Activated naive CD4-positive, alpha-beta T cell treated with anti-CD3 and anti-CD28 coated beads, Interleukin-2, amount 50 U/mL, for 24 hours (primary cell): ENCODE measurements at regions not wholly inside any gene's neighbourhood (a gene's known extent, or its start where the extent isn't known, plus 50 kb on each side); places are given as distances from the start of the nearest gene placed in this dataset.

Experiments
- H3K27ac Mint-ChIP-seq: one replicate; pipeline ENCODE4 v1.8.0; 2021; ENCODE audit warnings: mild to moderate bottlenecking, mixed read lengths
- H3K27me3 Mint-ChIP-seq: one replicate; pipeline ENCODE4 v1.8.0; 2021; ENCODE audit warnings: mixed read lengths
- H3K36me3 Mint-ChIP-seq: one replicate; pipeline ENCODE4 v1.8.0; 2021; ENCODE audit warnings: mixed read lengths
- H3K4me1 Mint-ChIP-seq: one replicate; pipeline ENCODE4 v1.8.0; 2021; ENCODE audit warnings: mixed read lengths
- H3K4me3 Mint-ChIP-seq: one replicate; pipeline ENCODE4 v1.8.0; 2021; ENCODE audit warnings: mild to moderate bottlenecking, mixed read lengths
- H3K9me3 Mint-ChIP-seq: one replicate; pipeline ENCODE4 v1.8.0; 2021; ENCODE audit warnings: mixed read lengths

DNA sequence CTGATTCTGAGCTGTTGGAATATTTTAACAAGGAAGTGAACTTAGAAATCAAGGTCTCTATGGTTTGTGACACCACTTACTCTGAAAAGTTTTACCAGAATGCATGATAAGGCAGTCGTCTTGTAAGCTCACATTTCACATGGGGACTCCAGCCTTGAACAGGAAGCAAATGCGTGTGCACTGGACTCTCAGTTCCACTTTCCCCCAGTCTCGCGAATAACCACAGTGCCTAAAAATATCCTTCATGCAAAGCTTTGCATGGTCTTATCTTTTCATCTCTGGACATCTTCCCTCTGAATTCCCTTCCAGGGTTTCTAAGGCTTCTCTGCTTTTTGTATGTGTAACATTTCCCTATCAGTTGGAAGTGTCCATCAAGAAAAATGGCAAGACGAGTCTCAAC is 581.8 kb downstream of the NLGN4X start:
- Mint-ChIP-seq H3K9me3 (no peaks in the 10 kb centered on the region), H3K27ac (no peak overlapping the region), H3K36me3 (no peaks in the 10 kb centered on the region), H3K4me1 (no peaks in the 10 kb centered on the region), H3K27me3 (no peaks in the 10 kb centered on the region), H3K4me3 (no peak overlapping the region)

DNA sequence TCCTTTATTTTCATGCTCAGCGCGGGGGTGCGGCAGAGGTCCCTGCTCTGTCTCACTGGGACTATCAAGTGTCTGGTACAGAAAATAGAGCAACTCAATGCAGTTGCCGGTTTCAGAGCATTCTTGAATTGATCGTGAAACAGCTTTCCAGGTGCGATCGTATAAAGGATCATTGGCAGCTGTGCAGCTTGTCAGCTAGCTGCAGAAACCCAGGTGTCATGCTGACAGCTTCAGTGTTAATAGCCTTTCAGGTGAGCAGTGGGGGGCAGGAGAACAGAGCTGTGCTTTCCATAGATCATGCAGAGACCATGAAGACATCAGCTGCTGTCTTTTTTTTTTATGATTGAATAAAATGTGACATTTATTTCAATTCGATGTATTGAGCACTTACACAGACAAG is 583.9 kb downstream of the NLGN4X start:
- H3K27ac Mint-ChIP-seq: no peak overlapping the region
- no peaks in the 10 kb centered on the region for H3K36me3 Mint-ChIP-seq
- H3K4me3 Mint-ChIP-seq: no peak overlapping the region
- no peaks in the 10 kb centered on the region for H3K27me3 Mint-ChIP-seq
- H3K9me3 Mint-ChIP-seq: no peaks in the 10 kb centered on the region
- H3K4me1 Mint-ChIP-seq: no peaks in the 10 kb centered on the region

DNA sequence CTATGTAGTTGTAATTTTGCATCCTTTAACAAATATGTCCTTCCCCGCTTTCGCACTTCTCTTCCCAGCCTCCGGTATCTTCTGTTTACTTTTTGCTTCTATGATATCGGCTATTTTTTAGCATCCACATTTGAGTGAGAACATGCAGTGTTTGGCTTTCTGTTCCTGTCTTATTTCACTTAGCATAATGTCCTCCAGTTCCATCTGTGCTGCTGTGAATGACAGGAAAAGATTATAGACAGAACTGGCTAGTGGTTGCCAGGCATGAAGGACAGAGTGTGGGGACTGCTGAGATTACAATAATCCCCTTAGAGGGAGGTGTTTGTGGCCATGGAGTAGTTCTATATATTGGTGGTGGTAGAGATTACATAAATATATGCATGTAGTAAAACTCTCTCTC is 588.6 kb downstream of the NLGN4X start:
- no peaks in the 10 kb centered on the region for H3K27me3 Mint-ChIP-seq
- no peak overlapping the region for H3K27ac Mint-ChIP-seq
- no peaks in the 10 kb centered on the region for H3K36me3 Mint-ChIP-seq
- no peak overlapping the region for H3K4me3 Mint-ChIP-seq
- no peaks in the 10 kb centered on the region for H3K4me1 Mint-ChIP-seq
- H3K9me3 Mint-ChIP-seq: no peaks in the 10 kb centered on the region

GRCh38 chrX:5638572-5638971 is 590.1 kb downstream of the NLGN4X start:
- H3K4me1 Mint-ChIP-seq: no peaks in the 10 kb centered on the region
- no peak overlapping the region for H3K4me3 Mint-ChIP-seq
- no peaks in the 10 kb centered on the region for H3K9me3 Mint-ChIP-seq
- no peaks in the 10 kb centered on the region for H3K27me3 Mint-ChIP-seq
- no peaks in the 10 kb centered on the region for H3K36me3 Mint-ChIP-seq
- H3K27ac Mint-ChIP-seq: no peak overlapping the region

DNA sequence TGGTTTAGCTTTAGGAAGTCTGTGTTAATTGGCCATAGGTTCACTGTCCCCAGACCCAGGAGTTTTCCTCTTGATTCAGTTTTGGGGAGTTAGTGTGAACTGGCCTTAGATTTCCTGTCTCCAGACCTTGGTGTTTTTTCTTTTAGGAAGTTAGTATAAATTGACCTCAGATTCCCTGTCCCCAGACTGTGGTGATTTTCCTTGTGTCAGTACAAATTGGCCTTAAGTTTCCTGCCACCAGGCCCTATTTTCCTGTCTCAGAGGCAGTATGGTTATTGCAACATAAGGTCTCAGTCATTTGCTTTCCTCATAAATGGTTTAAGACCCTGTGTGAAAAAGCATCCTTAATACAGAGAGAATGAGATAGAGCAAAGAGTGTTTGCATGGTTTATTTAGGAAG is 595.8 kb downstream of the NLGN4X start:
- Mint-ChIP-seq H3K4me1 (no peaks in the 10 kb centered on the region), H3K36me3 (no peaks in the 10 kb centered on the region), H3K27me3 (no peaks in the 10 kb centered on the region), H3K27ac (no peak overlapping the region), H3K9me3 (no peaks in the 10 kb centered on the region), H3K4me3 (no peak overlapping the region)

- no peaks in the 10 kb centered on the region for H3K27me3 Mint-ChIP-seq
- H3K36me3 Mint-ChIP-seq: no peaks in the 10 kb centered on the region
- no peak overlapping the region for H3K4me3 Mint-ChIP-seq
- no peaks in the 10 kb centered on the region for H3K9me3 Mint-ChIP-seq
- no peak overlapping the region for H3K27ac Mint-ChIP-seq
- no peaks in the 10 kb centered on the region for H3K4me1 Mint-ChIP-seq
Observed at GRCh38 chrX:5632061-5632614, 596.5 kb downstream of the NLGN4X start.

- Mint-ChIP-seq H3K4me1 (no peaks in the 10 kb centered on the region), H3K27ac (no peak overlapping the region), H3K9me3 (no peaks in the 10 kb centered on the region), H3K36me3 (no peaks in the 10 kb centered on the region), H3K4me3 (no peak overlapping the region), H3K27me3 (no peaks in the 10 kb centered on the region)
Observed at GRCh38 chrX:5617666-5618065, 611.0 kb downstream of the NLGN4X start.

GRCh38 chrX:5595570-5595969 is 633.1 kb downstream of the NLGN4X start:
- Mint-ChIP-seq H3K4me1 (no peaks in the 10 kb centered on the region), H3K4me3 (no peak overlapping the region), H3K36me3 (no peaks in the 10 kb centered on the region), H3K27ac (no peak overlapping the region), H3K9me3 (no peaks in the 10 kb centered on the region), H3K27me3 (no peaks in the 10 kb centered on the region)

- Mint-ChIP-seq H3K4me3 (no peak overlapping the region), H3K27ac (no peak overlapping the region), H3K36me3 (no peaks in the 10 kb centered on the region)
Observed at GRCh38 chrX:5586726-5587125, 641.9 kb downstream of the NLGN4X start.

GRCh38 chrX:5575407-5575806 is 653.3 kb downstream of the NLGN4X start:
- no peaks in the 10 kb centered on the region for H3K9me3 Mint-ChIP-seq
- H3K4me3 Mint-ChIP-seq: no peak overlapping the region
- H3K4me1 Mint-ChIP-seq: no peaks in the 10 kb centered on the region
- no peaks in the 10 kb centered on the region for H3K27me3 Mint-ChIP-seq
- H3K27ac Mint-ChIP-seq: no peak overlapping the region
- no peaks in the 10 kb centered on the region for H3K36me3 Mint-ChIP-seq

More at GRCh38 chrX:5586726-5587125, 641.9 kb downstream of the NLGN4X start:
- H3K9me3 Mint-ChIP-seq: no peaks in the 10 kb centered on the region
- no peaks in the 10 kb centered on the region for H3K4me1 Mint-ChIP-seq
- H3K27me3 Mint-ChIP-seq: no peaks in the 10 kb centered on the region

DNA sequence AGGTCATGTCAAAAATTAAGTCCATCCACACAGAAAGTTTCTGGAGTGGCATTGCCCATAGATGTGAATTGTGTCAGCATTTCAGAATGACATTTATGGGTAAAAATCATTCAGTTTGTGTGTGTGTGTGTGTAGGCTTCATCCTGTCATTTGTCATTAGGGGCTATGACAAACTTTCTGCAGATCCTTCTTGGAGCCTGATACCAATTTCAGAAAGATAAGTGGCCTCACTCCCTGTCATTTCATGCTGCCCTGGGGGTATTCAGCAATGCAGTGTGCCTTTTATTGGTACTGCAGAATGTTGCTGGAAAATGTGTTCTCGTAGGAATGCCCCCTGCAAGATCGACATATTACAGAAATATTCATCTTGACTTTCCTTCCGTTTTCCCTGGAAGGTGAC is 659.7 kb downstream of the NLGN4X start:
- no peaks in the 10 kb centered on the region for H3K36me3 Mint-ChIP-seq
- H3K9me3 Mint-ChIP-seq: no peaks in the 10 kb centered on the region
- no peaks in the 10 kb centered on the region for H3K27me3 Mint-ChIP-seq
- H3K27ac Mint-ChIP-seq: no peak overlapping the region
- no peaks in the 10 kb centered on the region for H3K4me1 Mint-ChIP-seq
- no peak overlapping the region for H3K4me3 Mint-ChIP-seq

DNA sequence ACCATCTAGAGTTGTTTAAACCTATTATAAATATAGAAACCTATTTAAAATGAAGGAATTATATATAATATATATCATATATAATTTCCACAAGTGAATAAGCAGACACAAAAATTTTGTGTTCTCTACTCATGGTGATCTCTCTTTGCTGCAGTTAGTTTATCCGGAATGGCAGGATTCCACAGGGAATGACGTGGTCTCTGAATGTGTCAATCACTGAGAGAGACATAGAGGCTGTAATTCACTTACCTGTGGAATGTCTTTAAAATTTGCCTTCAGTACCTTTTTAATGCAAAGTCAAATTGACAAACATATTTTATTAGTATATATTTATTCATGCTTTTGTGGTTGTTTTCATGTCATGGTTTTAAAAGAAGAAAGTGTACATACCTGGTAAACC is 669.3 kb downstream of the NLGN4X start:
- Mint-ChIP-seq H3K36me3 (no peaks in the 10 kb centered on the region), H3K9me3 (no peaks in the 10 kb centered on the region), H3K27me3 (no peaks in the 10 kb centered on the region), H3K4me3 (no peak overlapping the region), H3K27ac (no peak overlapping the region), H3K4me1 (no peaks in the 10 kb centered on the region)

DNA sequence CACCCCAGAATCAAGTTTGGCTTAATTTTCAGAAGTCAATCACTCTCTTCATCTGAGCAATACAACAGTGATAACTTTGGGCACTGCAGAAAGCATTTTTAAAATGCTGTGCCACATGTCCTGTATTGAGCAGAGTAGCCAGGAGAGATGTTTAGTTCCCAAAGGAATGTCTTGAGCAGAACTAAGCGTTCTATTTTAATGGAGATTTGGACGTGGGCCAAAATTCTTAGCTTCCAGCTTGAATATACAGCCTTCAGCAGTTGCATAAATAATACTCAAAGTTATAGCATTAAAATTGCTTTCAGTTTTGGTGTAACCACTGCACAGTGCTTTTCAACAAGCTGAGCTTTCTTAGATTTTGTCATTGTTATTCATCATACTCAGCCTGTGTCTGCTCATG is 679.2 kb downstream of the NLGN4X start:
- H3K27ac Mint-ChIP-seq: no peak overlapping the region
- H3K4me3 Mint-ChIP-seq: no peak overlapping the region
- no peaks in the 10 kb centered on the region for H3K9me3 Mint-ChIP-seq
- H3K36me3 Mint-ChIP-seq: no peaks in the 10 kb centered on the region
- H3K4me1 Mint-ChIP-seq: no peaks in the 10 kb centered on the region
- H3K27me3 Mint-ChIP-seq: no peaks in the 10 kb centered on the region

GRCh38 chrX:5537098-5537497 is 691.6 kb downstream of the NLGN4X start:
- H3K4me3 Mint-ChIP-seq: no peak overlapping the region
- H3K36me3 Mint-ChIP-seq: no peaks in the 10 kb centered on the region
- H3K4me1 Mint-ChIP-seq: no peaks in the 10 kb centered on the region
- no peaks in the 10 kb centered on the region for H3K27me3 Mint-ChIP-seq
- no peak overlapping the region for H3K27ac Mint-ChIP-seq
- no peaks in the 10 kb centered on the region for H3K9me3 Mint-ChIP-seq

GRCh38 chrX:5536261-5536660 is 692.4 kb downstream of the NLGN4X start:
- H3K27ac Mint-ChIP-seq: no peak overlapping the region
- H3K4me3 Mint-ChIP-seq: no peak overlapping the region
- H3K27me3 Mint-ChIP-seq: no peaks in the 10 kb centered on the region
- H3K4me1 Mint-ChIP-seq: no peaks in the 10 kb centered on the region
- H3K36me3 Mint-ChIP-seq: no peaks in the 10 kb centered on the region
- no peaks in the 10 kb centered on the region for H3K9me3 Mint-ChIP-seq

DNA sequence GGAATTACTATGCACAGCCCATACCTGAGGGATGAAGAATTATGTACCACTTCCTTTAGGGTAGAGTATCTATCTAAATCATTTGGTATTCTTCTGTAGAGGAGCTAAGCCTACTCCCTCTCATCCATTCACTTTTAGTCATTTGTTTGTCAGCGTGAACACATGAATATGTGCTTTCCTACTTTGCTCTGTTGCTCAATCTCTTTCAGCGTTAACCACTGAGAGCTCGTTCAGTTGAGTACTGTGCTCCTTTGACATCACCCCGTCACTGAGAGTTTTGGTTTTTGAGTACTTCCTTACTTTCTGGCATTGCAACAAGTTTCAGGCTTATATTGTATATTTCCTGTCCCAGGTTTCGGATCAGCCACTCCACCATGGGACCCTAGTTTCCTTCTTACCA is 700.6 kb downstream of the NLGN4X start:
- no peaks in the 10 kb centered on the region for H3K27me3 Mint-ChIP-seq
- no peak overlapping the region for H3K27ac Mint-ChIP-seq
- H3K4me3 Mint-ChIP-seq: no peak overlapping the region
- H3K9me3 Mint-ChIP-seq: no peaks in the 10 kb centered on the region
- no peaks in the 10 kb centered on the region for H3K36me3 Mint-ChIP-seq
- H3K4me1 Mint-ChIP-seq: no peaks in the 10 kb centered on the region

DNA sequence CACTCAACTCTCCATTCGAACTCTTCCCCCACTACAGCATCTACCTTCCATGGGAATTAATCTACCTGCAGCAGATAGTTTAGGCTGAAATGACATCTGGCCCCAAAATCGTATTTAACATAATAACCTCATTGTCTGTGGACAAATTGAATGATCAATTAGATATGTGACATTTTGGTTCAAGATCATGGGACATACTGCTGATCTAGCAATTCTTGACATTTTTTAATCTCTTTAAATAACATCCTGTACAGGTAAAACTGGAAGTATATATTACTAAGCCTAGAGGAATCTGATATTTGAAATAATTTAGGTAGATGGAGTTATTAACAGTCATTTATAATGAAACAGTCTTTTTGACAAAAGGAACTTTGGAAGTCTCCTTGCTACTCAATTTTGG is 702.5 kb downstream of the NLGN4X start:
- Mint-ChIP-seq H3K9me3 (no peaks in the 10 kb centered on the region), H3K4me3 (no peak overlapping the region), H3K27me3 (no peaks in the 10 kb centered on the region), H3K4me1 (no peaks in the 10 kb centered on the region), H3K27ac (no peak overlapping the region), H3K36me3 (no peaks in the 10 kb centered on the region)
